Urothelium cell line (cell line): ENCODE measurements at regions not wholly inside any gene's neighbourhood (a gene's known extent, or its start where the extent isn't known, plus 50 kb on each side); places are given as distances from the start of the nearest gene placed in this dataset.
"Not testable (repeated sequence)": the region's sequence is repeated elsewhere in the genome, so short reads cannot be mapped to it uniquely, and the experiment has no call there.

Experiments used
- DNase-seq: peaks from one replicate; pipeline ENCODE4 v3.0.0; 2011; ENCODE audit warnings: low spot score, mixed read lengths
- FAIRE-seq: peaks from 2 replicates; lab custom pipeline; 2011; peaks lifted over from hg19 to GRCh38; lab: Jason Lieb, UNC

DNA sequence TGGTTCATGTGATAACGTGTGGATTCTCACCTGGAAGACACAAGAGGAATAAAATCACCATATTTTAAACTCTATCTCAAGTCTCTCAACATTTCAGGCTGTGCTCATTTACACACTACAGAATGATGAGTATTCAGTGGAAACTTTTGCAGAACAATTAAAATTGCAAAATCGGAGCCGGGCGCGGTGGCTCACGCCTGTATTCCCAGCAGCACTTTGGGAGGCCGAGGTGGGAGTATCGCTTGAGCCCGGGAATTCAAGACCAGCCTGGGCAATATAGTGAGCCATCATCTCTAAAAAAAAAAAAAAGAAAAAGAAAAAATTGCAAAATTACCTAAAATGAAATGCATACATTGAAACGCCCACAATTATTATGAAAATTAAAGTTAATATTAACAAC lies 825.9 kb downstream of the KCNJ18 start:
- FAIRE-seq (no peak), DNase-seq (no peak)

DNA sequence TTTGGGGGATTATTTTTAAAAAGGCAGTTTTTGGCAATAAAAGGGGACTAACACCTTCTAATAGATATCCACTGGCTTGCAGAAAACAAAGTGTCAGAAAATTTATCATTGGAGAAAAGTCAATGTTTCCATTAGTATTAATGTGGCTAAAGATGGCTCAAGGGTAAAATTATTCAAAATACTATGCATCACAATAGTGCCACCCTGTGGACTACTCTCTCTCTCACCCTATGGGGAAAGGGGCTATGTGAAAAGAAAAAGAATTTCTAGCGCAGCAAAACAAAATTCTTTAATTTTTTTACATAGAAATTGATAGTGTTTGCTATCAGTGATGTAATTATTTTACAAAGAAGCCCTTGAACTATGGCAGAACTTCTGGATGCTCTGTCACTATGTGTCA lies 856.5 kb downstream of the KCNJ18 start:
- DNase-seq, FAIRE-seq: not testable (repeated sequence)

DNA sequence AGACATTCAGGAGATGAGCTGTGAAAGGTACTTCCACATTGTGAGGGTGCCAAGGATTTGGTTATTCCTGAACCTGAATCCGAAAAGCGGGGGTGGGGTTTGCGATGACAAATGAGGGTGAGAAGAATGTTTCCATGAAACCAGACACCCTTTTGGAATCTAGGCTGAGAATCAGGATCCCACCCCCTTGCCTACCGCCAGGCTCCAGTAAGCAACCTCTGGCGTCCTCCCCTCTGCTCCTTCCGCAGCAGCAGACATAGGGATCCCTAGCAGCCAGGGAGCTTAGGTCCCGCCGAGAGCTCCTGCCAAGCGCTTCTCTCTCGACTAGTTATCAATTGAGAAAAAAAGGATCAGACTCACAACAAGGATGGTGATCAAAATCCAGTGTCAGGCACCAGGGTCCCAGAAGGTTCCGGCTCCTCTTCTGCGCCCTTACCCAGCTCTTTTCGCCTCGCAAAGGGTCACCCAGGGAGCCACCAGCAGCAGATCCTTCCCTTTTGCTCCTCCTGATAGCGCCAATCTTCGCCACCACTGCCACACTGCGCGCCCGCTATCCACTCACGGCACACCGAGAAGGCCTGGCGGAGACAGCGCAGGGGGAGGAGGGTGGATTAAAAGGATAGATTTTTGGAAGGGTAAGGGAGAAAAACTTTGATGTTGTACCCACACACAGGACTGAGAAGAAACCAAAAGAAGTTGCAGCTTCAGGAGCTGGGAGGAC lies 859.5 kb downstream of the KCNJ18 start:
- not testable (repeated sequence) for DNase-seq
- peak; percentile 46 for FAIRE-seq

DNA sequence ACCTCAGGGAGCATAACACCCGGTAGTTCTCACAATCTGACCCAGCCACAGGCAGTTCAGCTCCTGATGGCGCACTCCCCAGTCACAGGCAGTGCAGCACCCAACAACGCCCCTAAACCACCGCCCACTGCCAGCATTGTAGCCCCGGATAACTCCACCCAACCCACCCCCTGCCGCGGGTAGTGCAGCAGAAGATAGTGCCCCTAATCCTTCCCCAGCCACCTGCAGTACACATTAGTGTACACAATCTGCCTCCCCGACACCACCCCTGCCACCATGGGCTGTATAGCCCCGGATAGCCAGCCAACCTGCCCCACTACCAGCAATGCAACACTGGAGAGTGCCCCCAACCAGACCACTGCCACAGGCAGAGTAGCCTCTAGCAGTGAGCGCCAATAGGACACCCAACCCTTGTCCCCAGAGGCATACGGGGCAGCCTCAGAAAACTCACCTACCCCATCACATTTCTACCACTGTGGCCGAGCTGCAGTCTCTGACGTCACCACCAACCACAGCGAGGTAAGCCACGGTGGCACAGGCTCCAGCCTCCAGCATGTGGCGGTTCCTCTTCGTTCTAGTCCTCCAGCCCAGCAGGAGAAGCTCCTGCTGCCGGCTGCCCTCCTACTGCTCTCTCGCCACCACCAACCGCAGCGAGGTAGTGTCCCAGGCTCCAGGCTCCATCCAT lies 877.3 kb downstream of the KCNJ18 start:
- FAIRE-seq: no peak
- DNase-seq: no peak

DNA sequence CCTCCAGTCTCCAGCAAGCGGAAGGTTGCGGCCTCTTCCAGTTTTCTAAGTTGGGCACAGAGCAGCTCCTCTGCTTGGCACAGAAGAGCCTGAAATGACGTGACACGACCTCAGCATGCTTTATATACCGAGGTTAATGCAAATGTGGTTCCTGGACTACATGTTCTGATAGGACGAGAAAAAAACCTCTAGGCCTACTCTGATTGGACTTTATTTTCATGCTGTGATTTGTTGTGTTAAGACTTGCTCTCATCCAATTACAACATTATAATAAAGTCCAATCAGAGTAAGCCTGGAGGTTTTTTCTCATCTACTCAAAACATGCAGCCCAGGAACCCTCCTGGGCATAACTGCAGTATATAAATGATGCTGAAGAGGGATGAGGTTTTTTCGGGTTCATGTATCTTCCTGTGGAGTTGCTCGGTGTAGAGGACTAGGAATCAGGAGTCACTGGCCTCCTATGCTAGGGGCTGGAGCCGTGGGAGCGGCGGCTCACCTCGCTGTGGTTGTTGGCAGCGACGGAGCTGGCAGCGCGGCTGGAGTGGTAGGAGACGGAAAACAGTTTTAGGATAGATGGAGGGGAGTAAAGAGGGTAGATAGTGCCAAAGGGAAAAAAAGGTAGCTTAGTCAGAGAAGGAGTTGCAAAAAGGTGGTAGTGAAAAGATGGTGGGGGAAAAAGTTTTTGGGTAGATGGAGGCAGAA lies 878.0 kb downstream of the KCNJ18 start:
- FAIRE-seq: no peak
- peak; percentile 20 for DNase-seq

DNA sequence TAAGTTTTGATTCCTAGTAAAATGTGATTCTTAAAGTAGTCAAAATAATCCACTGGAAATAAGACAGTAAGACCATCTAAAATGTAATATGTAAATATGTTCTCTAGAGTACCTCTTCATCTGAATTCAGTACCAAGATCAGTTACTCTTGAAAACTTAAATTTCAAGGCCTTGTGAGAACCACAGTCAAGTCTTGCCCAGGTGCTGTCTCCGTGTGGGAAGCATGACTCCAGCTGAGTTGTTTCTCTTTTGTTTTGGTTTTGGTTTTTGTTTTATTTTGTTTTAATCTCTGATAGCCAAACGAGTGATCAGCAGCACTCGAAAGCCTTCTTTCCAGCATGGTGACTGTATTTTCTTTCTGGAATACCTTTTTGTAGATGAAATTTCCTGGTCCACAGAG lies 907.0 kb downstream of the KCNJ18 start:
- DNase-seq (no peak), FAIRE-seq (no peak)

DNA sequence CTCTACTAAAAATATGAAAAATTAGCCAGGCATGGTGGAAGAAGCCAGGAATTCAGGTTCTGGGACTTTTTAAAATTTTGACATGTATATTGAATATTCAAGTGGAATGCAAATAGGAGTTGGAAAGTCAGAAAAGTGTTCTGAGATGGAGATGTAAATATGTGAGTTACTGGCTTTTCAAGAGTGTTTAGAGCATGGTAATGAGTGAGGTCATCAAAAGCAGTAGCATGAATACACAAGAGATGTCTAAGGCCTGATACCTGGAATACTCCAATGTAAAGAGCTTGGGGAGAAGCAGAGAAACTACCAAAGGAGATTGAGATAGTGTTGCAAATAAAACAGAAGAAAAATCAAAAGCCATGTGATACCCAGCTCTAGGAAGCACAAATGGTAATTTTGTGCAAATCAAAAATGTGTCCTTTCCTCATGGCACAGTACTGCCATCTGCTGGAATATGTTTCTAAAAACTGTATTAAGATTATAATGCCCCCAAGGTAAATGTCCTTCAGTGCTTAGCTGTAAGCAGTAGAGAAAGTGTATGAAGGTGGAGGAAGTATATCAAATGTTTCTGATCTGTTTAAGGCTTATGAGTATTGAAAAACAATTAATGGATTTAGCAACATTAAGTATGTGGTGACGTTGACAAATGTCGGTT lies 908.4 kb downstream of the KCNJ18 start:
- no peak for FAIRE-seq
- DNase-seq: no peak
